Hippocampal formation (tissue), 2 donors: ENCODE measurements at regions not wholly inside any gene's neighbourhood (a gene's known extent, or its start where the extent isn't known, plus 50 kb on each side); places are given as distances from the start of the nearest gene placed in this dataset.

ENCODE experiments used
- DNase-seq, 2 donors: peaks; one replicate each; lab custom pipeline; 2025; lab: John Stamatoyannopoulos, UW

DNA sequence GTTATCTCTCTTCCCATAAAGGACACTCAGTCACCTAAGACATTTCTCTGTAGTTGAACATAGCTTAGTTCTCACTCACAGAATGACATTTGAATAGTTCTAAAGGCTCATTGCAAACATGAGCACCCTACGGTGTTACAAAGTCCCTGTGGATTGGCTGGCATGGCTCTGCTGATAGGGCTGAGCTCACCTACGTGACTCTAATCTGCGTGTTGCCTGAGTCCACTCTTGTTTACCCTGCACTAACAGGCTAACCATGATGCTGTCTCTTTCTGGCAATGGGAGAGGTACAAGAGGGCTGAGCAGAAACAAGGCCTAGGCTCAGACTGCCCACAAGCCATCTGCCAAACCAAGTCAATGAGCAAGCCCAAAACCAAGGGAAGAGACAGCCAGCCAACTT, 103.6 kb downstream of the PALM2AKAP2 start:
- no peak for DNase-seq

DNA sequence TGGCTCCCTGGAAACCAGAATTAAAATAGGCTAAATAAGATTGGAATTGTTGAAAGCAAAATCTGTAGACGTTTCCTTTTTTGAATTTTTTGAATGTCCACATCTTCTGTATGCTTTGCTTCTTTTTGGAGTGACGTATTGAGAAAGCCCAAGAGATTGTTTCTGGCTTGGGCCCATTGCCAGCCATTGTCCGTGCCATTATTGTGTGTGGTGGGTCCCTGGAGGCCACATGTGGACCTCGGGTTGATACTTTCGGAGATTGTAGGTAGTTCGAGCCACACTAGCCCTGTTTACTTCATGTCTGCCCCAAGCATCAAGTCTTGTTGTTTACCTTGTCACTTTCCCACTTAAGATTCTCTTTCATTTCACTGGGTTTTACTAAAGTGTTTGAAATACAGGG, 106.0 kb downstream of the PALM2AKAP2 start:
- DNase-seq, result no peak

DNA sequence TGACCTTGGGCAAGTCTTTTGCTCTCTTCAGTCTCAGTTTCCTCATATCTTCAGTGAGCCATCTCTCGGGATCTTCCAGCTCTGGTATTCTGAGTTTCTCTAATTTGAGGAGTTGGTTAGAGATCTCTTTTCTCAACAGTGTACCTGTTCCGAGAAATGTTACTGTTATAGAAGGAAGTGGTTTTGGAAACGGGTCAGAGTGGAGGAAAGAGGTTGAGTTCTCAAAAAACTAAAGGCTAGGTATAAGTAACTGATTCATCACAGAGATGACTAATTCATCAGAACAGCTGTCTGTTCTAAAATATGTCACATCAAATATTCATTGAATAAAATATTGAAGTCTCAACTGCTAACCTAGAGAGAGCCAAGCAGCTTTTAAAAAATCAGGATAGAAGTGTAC, 106.6 kb downstream of the PALM2AKAP2 start:
- DNase-seq, result no peak

DNA sequence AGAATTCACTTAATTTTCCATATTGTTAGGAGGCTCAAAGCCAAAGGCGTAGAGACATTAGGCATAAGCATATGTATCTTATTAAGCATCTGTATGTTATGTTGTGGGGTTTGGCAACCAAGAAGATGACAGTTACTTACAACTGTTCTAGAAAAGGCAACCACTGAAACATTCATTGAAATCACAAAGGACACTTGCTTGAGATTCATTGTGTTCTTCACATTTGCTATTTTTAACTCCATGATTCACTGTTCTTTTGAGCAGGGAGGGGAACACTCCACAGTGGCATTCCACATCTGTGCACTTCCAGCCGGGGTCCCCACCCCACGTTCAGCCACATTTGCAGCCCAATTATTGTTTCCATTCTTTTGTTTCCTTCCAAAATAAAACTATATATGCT, 107.1 kb downstream of the PALM2AKAP2 start:
- DNase-seq, result peak in 1 of 2 donors; percentile 22

DNA sequence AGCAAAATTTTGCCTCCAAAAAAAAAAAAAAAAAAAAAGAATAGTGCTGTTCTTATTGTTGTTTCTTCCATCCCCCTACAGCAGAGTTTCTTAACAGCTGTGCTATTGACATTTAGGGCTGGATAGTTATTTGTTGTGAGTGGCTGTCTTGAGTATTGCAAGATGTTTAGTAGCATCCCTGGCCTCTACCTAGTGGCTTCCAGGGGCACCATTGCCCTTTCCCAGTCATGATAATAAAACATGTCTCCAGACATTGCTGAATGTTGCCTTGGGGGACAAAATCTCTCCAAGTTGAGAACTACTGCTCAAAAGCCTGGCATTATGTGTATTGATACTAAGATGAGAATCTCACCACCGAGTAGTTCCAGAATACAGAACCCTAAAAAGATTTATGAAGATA, 108.7 kb downstream of the PALM2AKAP2 start:
- no peak for DNase-seq

DNA sequence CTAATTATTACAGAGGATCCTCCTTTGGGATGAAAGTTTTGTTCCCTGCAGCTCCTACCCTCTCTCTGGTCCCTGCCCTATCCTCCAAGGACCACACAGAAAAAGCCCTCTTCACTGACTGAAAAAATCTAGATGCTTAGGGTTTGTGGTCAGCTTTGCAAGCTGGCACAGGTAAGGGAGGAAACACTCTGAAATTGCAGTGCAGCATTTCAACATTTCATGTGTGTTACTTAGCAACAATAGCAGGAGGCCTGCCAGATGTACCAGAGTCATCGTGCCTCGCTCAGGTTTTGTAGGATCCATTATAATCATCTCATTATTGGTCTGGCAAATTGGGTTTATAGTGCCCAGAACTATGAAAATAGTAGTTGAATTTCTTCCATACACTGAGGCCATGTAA, 109.5 kb downstream of the PALM2AKAP2 start:
- DNase-seq, result no peak

DNA sequence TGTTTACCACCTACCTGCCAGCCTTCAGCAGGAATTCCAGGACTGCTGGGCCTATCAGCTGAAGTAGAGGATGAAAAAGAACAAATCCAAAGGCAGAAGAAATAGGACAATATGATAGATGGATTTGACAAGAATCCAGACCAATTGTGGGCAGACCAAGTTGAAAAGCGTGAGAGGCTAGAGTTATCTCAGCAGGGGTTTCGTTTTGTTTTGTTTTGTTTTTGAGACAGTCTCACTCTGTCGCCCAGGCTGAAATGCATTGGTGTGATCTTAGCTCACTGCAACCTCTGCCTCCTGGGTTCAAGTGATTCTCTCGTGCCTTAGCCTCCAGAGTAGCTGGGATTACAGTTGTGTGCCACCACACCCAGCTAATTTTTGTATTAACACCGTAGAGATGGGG, 113.2 kb downstream of the PALM2AKAP2 start:
- DNase-seq, result no peak

DNA sequence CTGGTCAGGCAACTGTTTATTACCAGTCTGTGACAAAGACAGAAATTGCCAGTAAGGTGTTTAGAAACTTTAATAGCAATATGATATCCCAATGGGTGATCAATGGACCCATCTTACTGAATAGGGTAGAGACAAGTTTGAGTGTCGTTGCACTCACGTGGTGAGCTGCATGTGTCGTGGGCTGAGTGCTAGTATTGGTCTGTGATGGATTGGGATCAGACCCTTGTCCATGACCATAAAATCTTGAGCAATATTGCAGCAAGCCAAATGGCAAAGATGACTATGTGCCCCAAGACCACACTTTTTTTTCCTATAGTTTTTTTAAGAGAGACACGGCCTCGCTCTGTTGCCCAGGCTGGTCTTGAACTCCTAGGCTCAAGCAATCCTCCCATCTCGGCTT, 114.5 kb downstream of the PALM2AKAP2 start:
- DNase-seq, result no peak

DNA sequence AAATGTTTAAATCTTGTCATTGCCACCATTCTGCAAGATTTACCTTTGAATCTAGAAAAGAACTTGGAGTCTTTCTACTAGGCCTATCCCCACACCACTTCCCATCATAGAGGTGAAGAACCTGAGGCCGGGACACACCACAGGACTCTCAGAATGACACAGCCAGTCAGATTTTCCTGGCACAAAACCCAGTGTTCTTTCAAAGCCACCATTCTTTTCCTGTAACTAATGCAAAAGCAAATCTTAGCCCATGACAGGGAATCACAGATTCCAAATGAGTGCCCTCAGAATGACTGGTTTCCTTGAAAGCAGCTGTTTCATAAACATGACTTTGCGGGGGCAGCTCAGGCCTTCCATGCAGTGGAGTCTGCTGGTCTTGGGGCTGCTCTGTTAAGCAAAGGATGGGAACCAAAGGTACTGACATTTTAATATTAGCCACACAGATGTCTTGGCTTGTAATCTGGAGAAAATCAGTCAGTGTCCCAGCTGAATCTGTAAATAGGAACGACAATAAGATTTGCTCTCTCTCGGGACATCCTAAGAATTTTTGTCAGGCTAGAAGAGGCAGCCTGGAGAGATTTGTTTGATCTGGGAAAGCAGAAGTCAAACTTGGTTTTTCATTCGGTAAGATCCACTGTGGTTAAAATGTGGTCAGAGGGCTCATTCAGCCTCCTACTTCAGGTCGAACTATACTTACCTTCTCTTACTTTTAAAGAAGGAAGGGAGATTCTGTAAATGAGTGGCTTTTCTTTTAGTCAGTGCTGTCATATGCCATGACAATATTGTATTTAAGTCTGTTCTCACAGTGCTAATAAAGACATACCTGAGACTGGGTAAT, 115.1 kb downstream of the PALM2AKAP2 start:
- peak in 1 of 2 donors; percentile 29 for DNase-seq

DNA sequence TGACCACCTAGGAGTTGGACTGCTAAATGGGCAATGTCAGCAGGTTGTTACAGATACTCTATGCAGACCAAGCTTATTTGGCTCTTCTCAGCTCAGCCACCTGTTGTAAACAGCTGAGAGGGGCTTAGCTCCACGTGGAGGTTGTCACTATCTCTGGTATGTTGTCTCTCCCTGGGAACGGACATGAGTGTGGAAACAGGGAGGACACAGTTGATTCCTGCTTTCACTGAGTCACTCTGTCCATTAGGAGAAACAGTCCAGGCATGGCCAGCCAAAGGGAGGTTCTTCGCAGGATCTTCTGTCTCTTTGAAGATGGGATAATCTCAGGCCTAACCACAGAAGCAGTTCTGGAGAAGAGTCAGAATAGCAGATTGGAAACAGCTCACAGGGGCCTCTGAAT, 121.2 kb downstream of the PALM2AKAP2 start:
- DNase-seq, result no peak

DNA sequence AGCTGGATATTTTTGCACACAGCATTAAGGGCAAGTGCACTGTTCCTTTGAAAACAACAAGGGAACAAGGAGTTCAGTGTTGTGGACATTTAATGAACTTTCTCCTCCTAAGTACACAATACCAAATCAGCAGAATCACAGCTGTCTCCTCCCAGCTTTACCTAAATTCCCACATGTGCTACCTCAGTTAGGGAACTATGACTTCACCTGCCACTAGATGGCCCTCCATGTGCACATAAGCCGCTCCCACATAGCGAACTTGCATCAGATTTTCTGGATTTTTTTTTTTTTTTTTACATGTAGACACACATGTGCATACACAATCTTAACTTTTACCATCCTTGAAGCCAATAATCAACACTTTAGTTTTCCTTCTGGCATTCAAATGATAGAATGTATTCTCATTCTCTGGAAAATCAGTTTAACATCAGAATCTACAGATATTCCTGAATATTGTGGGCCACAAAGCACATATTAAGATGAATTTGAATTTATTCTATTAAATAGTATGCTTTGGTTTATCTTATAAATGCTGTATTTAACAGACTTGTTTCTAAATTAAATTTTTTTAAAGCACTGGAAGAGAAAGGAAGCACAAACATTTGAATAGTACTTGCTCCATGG, 123.6 kb downstream of the PALM2AKAP2 start:
- DNase-seq, result peak in 1 of 2 donors; percentile 43

DNA sequence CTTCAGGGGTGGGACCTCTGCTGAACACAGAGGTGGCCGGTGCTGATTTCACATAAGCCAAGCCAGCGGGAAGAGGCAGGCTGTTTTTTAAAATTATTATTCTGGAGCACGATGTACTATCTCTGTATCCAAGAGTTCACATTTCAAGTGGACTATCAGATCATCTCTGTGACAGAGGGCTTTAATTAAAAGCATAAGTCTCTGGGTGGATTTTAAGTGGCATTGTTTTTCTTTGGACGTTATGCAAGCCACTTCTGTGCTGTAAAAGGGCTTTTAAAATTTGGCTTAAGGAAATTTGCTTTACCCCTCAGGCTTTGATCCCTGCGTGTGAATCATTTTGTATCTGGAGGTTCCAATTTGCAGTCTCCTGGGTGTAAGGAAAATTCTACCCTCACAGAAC, 124.7 kb downstream of the PALM2AKAP2 start:
- no peak for DNase-seq

DNA sequence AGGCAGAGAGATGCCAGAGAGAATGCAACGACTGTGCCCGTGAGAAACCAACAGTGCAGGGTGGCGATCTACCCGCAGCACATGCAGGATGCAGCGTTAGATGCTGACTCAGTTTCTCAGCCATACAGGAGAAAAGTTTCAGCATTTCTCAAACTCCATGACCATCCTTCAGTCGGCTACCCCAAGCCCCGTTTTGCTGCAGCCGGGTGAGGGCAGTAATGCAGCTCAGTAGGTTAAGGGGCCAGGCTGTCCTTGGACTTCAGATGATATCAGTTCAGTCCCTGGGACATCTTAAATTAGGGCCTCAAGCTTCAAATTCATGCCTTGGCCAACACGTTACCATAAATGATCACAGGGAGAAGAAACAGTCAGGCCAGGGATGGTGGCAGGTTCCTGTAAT, 125.5 kb downstream of the PALM2AKAP2 start:
- DNase-seq, result no peak

DNA sequence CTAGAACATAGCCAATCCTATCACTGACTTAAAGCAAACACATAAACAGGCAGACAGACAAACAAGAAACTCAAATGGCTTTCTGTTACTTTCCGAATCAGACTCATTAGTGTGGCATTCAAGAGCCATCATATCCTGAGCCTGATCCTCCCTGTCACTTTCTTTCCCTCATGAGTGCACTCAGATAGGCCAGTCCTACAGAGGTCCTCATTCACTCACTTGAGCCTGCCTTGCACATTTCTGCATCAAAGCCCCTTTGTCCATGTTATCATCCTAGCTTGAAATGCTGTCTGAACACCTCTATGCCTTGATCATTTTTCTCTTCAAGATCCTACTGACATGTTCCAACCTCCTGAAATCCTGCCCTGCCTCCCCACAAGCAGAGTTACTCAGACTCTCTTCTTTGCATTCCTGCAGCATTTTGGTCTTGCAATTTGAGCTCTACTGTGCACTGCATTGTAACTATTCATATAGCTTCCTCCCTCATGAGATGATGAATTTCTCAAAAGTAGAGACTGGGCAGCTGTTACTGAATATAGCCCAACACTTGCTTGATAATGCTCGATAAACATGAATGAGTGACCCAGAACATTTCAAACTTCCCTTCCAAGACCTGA, 126.9 kb downstream of the PALM2AKAP2 start:
- peak in 1 of 2 donors; percentile 13 for DNase-seq

DNA sequence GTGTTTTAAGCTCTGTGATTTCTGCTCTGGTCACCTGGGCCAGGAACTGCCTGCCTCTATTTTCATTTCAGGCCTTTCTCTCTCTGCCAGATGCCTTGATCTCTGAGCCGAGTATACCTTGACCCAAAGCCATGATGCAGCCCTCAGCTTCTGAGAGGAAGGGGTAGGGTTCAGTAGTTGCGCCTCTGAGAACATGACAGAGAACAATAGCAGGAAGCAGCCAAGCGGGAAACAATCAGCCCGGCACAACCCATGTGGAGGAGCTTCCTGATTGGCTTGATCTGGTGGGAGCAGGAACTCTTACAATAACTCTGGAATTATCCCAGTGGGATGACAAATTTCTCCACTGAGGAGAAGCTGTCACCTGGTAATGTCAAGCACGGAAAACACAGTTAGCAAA, 127.4 kb downstream of the PALM2AKAP2 start:
- peak; percentile 18 for DNase-seq

DNA sequence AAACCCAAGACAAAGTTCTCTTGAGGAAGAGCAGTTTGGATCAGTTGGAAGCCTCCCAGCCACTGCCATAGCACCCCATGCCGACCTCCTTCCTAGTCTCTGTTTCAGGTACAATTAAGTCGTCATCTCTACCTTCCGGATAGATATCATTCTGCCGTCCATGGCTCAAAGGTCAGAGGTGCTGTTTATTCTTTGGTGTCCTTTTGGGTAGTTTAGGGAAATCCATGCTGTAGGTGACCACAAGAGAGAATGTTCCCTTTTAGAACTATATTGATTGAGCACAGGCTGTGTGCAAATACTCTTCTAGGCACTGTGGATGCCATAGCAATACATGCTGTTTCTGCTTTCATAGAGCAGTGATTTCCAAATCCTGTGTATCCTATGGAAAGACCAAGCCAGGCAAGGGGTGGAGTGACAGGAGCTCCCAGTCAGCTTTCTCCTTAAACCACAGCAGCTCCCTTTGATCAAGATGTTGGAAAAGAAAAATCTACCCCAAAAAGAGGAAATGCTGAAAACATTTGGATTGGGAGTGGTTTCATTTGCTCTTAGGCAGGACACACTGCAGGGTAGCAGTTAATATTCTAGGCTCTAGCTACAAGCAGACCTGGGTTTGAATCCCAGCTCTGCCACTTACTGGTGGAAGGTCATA, 127.9 kb downstream of the PALM2AKAP2 start:
- no peak for DNase-seq

DNA sequence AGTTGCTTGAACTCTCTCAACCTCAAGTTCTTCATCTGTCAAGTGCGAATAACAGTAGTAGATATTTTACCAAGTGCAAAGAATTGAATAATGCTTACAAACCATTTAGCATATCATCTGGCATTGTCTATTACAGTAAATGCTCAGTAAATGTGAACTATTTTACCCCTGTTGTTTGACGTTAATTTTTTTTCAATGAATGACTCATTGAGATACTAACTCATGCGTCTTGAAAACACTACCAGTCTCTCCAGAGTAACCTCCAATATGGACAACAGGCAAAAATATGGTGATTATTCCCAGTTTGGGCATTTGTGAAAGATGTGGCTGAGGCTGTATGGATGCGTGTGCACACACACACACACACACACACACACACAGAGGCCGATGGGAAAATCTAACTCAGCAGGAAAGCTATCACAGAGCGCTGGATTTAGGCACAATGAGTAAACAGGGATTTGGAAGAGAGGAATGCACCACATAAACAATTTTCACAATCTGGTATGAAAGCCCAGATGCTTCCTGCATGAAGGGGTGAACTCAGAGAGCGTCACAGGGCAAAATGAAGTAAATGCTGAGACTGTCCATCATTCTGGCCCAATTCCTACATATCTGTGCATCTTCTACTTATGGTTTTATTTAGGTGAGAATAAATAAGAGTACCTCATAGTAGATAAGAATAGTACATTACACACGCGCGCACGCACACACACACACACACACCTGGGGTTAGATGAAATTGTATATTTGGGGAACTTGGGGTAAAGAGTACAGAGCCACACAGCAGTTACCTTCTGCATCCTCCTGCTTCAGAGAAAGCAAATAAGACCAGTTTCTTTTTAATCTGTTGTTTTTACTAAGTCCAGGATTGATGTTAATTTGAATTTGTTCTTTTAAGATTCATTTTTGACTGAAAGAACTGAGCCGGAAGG, 128.7 kb downstream of the PALM2AKAP2 start:
- DNase-seq, result no peak

DNA sequence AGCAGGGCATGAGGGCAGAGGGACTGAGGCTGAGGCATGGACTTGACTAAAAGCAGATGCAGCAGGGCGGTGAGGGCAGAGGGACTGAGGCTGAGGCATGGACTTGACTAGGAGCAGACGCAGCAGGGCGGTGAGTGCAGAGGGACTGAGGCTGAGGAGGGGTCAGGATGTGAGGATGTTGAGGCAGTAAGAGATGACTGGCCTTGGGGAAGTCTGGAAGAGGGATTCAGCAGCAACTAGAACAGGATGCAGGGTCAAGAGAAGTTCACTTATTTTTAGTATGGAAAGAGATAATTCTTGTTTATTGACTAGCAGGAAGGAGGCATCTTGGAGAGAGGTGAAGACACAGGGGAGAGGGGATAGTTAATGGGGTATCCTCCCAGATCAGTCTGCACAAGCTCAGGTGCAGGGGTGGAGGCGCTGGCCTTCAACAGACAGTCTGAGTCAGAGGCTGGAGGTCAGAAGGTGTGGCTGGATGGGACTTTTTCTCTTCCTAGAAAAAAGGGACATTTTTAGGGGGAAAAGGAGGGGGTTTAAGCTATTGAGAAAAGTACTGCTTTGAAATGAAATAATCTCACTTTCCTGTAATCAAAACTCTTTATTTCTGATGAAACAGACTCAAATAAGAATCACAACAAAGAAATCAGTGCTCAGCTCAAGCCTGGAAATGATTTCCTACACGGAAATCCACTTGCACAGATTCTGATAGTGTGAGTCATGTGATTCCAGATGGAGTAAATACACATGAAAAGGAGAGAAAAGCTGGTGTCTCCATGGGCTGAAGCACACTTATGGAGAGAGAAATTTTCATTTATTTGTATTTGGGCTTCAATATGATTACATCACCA, 130.9 kb downstream of the PALM2AKAP2 start:
- DNase-seq, result no peak

DNA sequence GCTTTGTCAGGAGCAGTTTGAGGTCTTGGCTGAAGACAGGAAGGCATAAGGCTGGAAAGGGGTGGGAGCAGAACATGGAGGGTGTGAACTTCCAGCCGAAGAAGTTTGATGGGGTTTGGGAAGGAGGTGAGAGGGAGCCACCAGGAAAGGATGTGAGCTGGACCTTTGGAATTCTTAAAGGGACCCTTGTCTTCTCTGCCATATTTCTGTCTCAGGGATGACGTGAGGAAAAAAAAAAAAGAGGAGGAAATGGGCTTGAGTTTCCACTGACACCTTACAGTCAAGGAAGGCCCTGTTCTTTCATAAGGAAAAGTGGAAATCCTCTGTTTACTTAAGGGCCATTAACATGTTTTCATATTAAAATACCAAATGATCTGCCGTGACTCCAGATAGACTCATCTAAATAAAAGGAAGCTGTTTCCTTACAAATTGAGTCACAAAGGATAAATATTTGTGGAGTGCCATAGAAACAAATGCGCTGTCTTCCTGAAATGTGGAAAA, 132.1 kb downstream of the PALM2AKAP2 start:
- DNase-seq, result no peak

DNA sequence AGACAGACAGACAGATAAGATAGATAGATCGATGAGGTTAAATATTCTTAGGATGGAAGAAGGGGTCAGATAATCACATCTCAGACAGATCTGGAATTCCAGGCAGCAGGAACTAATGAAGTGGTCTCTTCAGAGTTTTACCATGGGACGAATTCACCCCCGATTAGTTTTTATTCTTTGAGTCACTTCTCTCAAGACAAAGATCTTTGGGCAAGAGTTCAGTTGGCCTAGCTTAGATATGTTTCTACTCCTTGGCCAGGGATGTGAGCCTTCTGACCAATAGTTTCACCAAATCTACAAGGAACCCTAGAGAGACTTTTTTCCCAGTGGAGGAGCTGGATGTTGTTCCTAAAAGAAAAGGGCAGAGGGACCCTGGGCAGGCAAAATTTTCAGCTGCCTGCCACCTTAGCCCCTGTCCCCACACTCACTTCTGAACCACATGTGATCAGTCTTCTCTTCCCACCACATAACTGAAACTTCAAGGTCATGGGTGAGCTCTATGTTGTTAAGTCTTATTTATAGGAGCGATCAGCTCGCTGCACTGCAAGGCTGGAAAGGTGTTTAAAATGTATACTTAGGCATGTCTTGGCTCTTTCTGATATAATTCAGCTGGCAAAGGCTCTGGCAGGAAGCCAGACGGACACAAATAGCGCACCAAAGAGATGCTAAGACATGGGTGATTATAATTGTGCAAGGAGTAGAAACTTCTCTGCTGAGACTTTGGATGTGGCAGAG, 132.9 kb downstream of the PALM2AKAP2 start:
- DNase-seq, result no peak
